ENCODE measurements at regions not wholly inside any gene's neighbourhood (a gene's known extent, or its start where the extent isn't known, plus 50 kb on each side); places are given as distances from the start of the nearest gene placed in this dataset.

- no peak for DNase-seq (ENCODE audit: low read depth in 2 of 2)
Measured at GRCh38 chr9:91156451-91157234, 205.1 kb downstream of the AUH start.

GRCh38 chr9:91157883-91158282 is 203.8 kb downstream of the AUH start:
- DNase-seq (ENCODE audit: low read depth in 2 of 2), result no peak

GRCh38 chr9:91158286-91158685 is 203.4 kb downstream of the AUH start:
- DNase-seq (ENCODE audit: low read depth in 2 of 2), result no peak

- no peak for DNase-seq (ENCODE audit: low read depth in 2 of 2)
Measured at GRCh38 chr9:91158946-91159345, 202.8 kb downstream of the AUH start.

- no peak for DNase-seq (ENCODE audit: low read depth in 2 of 2)
Measured at GRCh38 chr9:91159664-91160121, 202.0 kb downstream of the AUH start.

- no peak for DNase-seq (ENCODE audit: low read depth in 2 of 2)
Measured at GRCh38 chr9:91160181-91160580, 201.5 kb downstream of the AUH start.

- DNase-seq (ENCODE audit: low read depth in 2 of 2), result no peak
Measured at GRCh38 chr9:91160599-91161464, 200.9 kb downstream of the AUH start.

- no peak for DNase-seq (ENCODE audit: low read depth in 2 of 2)
Measured at GRCh38 chr9:91161465-91162300, 200.0 kb downstream of the AUH start.

GRCh38 chr9:91162311-91162710 is 199.4 kb downstream of the AUH start:
- no peak for DNase-seq (ENCODE audit: low read depth in 2 of 2)

GRCh38 chr9:91162784-91163443 is 198.8 kb downstream of the AUH start:
- DNase-seq (ENCODE audit: low read depth in 2 of 2), result no peak

- no peak for DNase-seq (ENCODE audit: low read depth in 2 of 2)
Measured at GRCh38 chr9:91163444-91163772, 198.3 kb downstream of the AUH start.

GRCh38 chr9:91163773-91164471 is 197.8 kb downstream of the AUH start:
- no peak for DNase-seq (ENCODE audit: low read depth in 2 of 2)

Measured in stimulated activated CD4-positive, alpha-beta T cell treated with anti-CD3 and anti-CD28 coated beads, Interleukin-1b, Interleukin-23, amount 100 ng/mL, for 4 hours (primary cell).